SH-SY5Y (cell line): ENCODE measurements at regions not wholly inside any gene's neighbourhood (a gene's known extent, or its start where the extent isn't known, plus 50 kb on each side); places are given as distances from the start of the nearest gene placed in this dataset.

Experiments used
- GATA2 ChIP-seq: IDR thresholded peaks from 2 replicates; pipeline ENCODE4 v1.6.1; 2011; ENCODE audit warnings: mild to moderate bottlenecking, low read depth, low read length
- GATA3 ChIP-seq: IDR thresholded peaks from 2 replicates; pipeline ENCODE4 v1.6.1; 2011; ENCODE audit warnings: low read depth, mild to moderate bottlenecking, low read length, moderate library complexity

DNA sequence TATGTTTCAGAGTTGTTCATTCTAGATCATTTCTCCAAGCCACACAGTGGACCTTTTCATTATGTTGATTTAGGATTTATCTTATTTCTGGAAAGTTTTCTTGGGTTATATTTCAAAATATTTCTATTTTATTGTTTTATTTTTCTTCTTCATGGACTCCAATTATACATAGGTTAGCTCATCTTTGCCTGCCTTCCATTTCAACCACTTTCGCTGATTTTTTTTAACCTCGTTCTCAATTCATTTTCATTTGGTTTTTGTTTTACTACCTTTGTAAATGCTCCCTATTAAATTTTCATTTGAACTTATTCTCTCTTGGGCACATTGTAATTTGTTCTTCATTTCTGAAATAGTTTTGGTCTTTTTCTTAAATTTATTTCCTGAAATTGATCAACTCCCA is 169.0 kb upstream of the PITX1 start:
- TF ChIP-seq GATA2 (no peak), GATA3 (no peak)
